ENCODE measurements at regions not wholly inside any gene's neighbourhood (a gene's known extent, or its start where the extent isn't known, plus 50 kb on each side); places are given as distances from the start of the nearest gene placed in this dataset.
A peak's percentile ranks its signal among the peaks of the same experiment; 100 is the strongest.

- TF ChIP-seq CTCF (IDR thresholded peaks at IDR 0.05; ENCODE audit: control extremely low read depth in 1 of 3, insufficient read depth in 1 of 3, low read depth in 1 of 3, low read length in 3 of 3) (peak; percentile 59 to 93 (median 77)), HDAC6 (IDR thresholded peaks at IDR 0.05; ENCODE audit: low read depth, low read length) (no peak), TBP (IDR thresholded peaks at IDR 0.05; ENCODE audit: low read depth, low read length) (no peak), CTBP2 (IDR thresholded peaks at IDR 0.05; ENCODE audit: borderline replicate concordance, insufficient read depth, insufficient read length, low read length) (no peak), SAP30 (IDR thresholded peaks at IDR 0.05; ENCODE audit: insufficient read depth, insufficient replicate concordance, low read length) (no peak), TAF1 (IDR thresholded peaks at IDR 0.05; ENCODE audit: low read depth, low read length) (no peak), RAD21 (IDR thresholded peaks at IDR 0.05 in 1 of 2, conservative IDR thresholded peaks at IDR 0.05 in 1 of 2; ENCODE audit: low read depth in 2 of 2, low read length in 2 of 2) (peak; percentile 42 to 56), RXRA (IDR thresholded peaks at IDR 0.05; ENCODE audit: insufficient read depth, low read depth, low read length) (no peak), CREB1 (IDR thresholded peaks at IDR 0.05) (peak; percentile 83), BCL11A (IDR thresholded peaks at IDR 0.05; ENCODE audit: low read depth in 2 of 2, low read length in 2 of 2) (no peak), SP1 (IDR thresholded peaks at IDR 0.05; ENCODE audit: low read depth, low read length) (no peak), SRF (IDR thresholded peaks at IDR 0.05; ENCODE audit: low read depth, low read length) (no peak)
- TF ChIP-seq, protein P1, sequence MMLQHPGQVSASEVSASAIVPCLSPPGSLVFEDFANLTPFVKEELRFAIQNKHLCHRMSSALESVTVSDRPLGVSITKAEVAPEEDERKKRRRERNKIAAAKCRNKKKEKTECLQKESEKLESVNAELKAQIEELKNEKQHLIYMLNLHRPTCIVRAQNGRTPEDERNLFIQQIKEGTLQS (IDR thresholded peaks at IDR 0.05; ENCODE audit: insufficient read depth, low read depth, low read length) = peak; percentile 77
Measured at GRCh38 chr21:23574932-23575331, 2032.3 kb downstream of the MRPL39 start (continued).
